H1 (cell line): ENCODE measurements at regions not wholly inside any gene's neighbourhood (a gene's known extent, or its start where the extent isn't known, plus 50 kb on each side); places are given as distances from the start of the nearest gene placed in this dataset.

Experiments
- CTCF ChIA-PET: fragments of 300-600 bp; sonication (Branson Sonifier 250); formaldehyde crosslinking; loops from one replicate; lab custom pipeline; 2021; ENCODE audit not compliant: partially characterized antibody; lab: Charles Lee
- POLR2A ChIA-PET: fragments of 300-600 bp; sonication (Branson Sonifier 250); formaldehyde crosslinking; loops from one replicate; lab custom pipeline; 2021; ENCODE audit warnings: inconsistent platforms; ENCODE audit not compliant: partially characterized antibody; lab: Charles Lee
- DNase-seq, 2 experiments: peaks; one replicate each; pipeline versions ENCODE4 v3.0.0 to v3.0.0-alpha.2; 2010 to 2022; ENCODE audit warnings: low spot score in 2 of 2, low read depth in 1 of 2, mixed read lengths in 1 of 2
- FAIRE-seq: peaks from 2 replicates; lab custom pipeline; 2011; peaks lifted over from hg19 to GRCh38; lab: Jason Lieb, UNC
- H2AFZ ChIP-seq: 2 replicates; pipeline ENCODE4 v1.8.1; 2012; ENCODE audit warnings: low read length, inconsistent platforms
- H2AK5ac ChIP-seq: 2 replicates; pipeline ENCODE4 v1.6.1; 2013; ENCODE audit warnings: low read depth, low read length
- H2BK120ac ChIP-seq: replicated peaks from 2 replicates; pipeline ENCODE3; 2013; ENCODE audit warnings: low read depth, low read length, inconsistent platforms
- H2BK12ac ChIP-seq: 2 replicates; pipeline ENCODE4 v1.6.1; 2013; ENCODE audit warnings: low read depth, low read length
- H2BK15ac ChIP-seq: 2 replicates; pipeline ENCODE4 v1.6.1; 2013; ENCODE audit warnings: low read length
- H2BK20ac ChIP-seq: 2 replicates; pipeline ENCODE4 v1.6.1; 2013; ENCODE audit warnings: low read length
- H2BK5ac ChIP-seq: 2 replicates; pipeline ENCODE4 v1.6.1; 2013; ENCODE audit warnings: low read depth, low read length
- H3K14ac ChIP-seq: 2 replicates; pipeline ENCODE4 v1.6.1; 2013; ENCODE audit warnings: inconsistent platforms; ENCODE audit not compliant: insufficient read length
- H3K18ac ChIP-seq: 2 replicates; pipeline ENCODE4 v1.6.1; 2013; ENCODE audit warnings: low read length; ENCODE audit errors: extremely low read depth
- H3K23ac ChIP-seq: 2 replicates; pipeline ENCODE4 v1.6.1; 2013; ENCODE audit warnings: inconsistent platforms; ENCODE audit not compliant: insufficient read length
- H3K23me2 ChIP-seq: 2 replicates; pipeline ENCODE4 v1.6.1; 2013; ENCODE audit warnings: low read depth, low read length
- H3K27ac ChIP-seq: 2 replicates; pipeline ENCODE4 v1.6.1; 2011; ENCODE audit warnings: low read depth, low read length, inconsistent platforms
- H3K27me3 ChIP-seq, 4 experiments: replicated peaks in 1 of 4; 1 replicate in 1 of 4; 2 replicates in 3 of 4; pipeline versions ENCODE4 v1.6.1 to v1.8.1; 2011 to 2013; ENCODE audit warnings: low read length in 3 of 4, mild to moderate bottlenecking in 3 of 4, inconsistent platforms in 2 of 4, mixed read lengths in 2 of 4, moderate library complexity in 1 of 4; ENCODE audit not compliant: control insufficient read depth in 3 of 4, insufficient read depth in 3 of 4; ENCODE audit errors: extremely low read depth in 1 of 4
- H3K36me3 ChIP-seq, 4 experiments: 2 replicates each; pipeline versions ENCODE4 v1.6.1 to v1.8.1; 2011 to 2013; ENCODE audit warnings: mild to moderate bottlenecking in 4 of 4, low read length in 3 of 4, moderate library complexity in 2 of 4, control low read depth in 1 of 4, inconsistent platforms in 1 of 4; ENCODE audit not compliant: insufficient read depth in 4 of 4, control insufficient read depth in 2 of 4
- H3K4ac ChIP-seq: replicated peaks from 2 replicates; pipeline ENCODE3; 2013; ENCODE audit warnings: low read length, low read depth, mixed read lengths, inconsistent platforms; ENCODE audit not compliant: insufficient read length
- H3K4me1 ChIP-seq, 4 experiments: replicated peaks in 1 of 4; 1 replicate in 1 of 4; 2 replicates in 3 of 4; pipeline versions ENCODE4 v1.6.1 to v1.8.1; 2011 to 2013; ENCODE audit warnings: low read length in 3 of 4, inconsistent platforms in 2 of 4, mixed read lengths in 1 of 4; ENCODE audit not compliant: insufficient read depth in 4 of 4, control insufficient read depth in 3 of 4
- H3K4me2 ChIP-seq, 2 experiments: 2 replicates each; pipeline versions ENCODE4 v1.6.1 to v1.8.1; 2011 to 2013; ENCODE audit warnings: low read depth in 2 of 2, low read length in 2 of 2, control low read depth in 1 of 2, inconsistent platforms in 1 of 2, mild to moderate bottlenecking in 1 of 2; ENCODE audit not compliant: insufficient read depth in 1 of 2
- H3K4me3 ChIP-seq, 4 experiments: fragments of 200-600, 300-600 bp in 1 of 4; sonication (generic), shearing (Covaris generic), sonication (Bioruptor Twin) in 1 of 4; 2 replicates each; pipeline versions ENCODE4 v1.5.1 to v1.8.1; 2011 to 2016; ENCODE audit warnings: low read length in 4 of 4, low read depth in 3 of 4, control low read depth in 2 of 4, inconsistent platforms in 2 of 4, mild to moderate bottlenecking in 2 of 4, mixed read lengths in 1 of 4, moderate library complexity in 1 of 4; ENCODE audit not compliant: insufficient read depth in 2 of 4; ENCODE audit errors: extremely low read depth in 1 of 4
- H3K56ac ChIP-seq: replicated peaks from 2 replicates; pipeline ENCODE3; 2013; ENCODE audit warnings: low read depth, mild to moderate bottlenecking, mixed read lengths, low read length, inconsistent platforms; ENCODE audit not compliant: insufficient read length
- H3K79me1 ChIP-seq: 2 replicates; pipeline ENCODE4 v1.6.1; 2013; ENCODE audit warnings: low read depth, low read length, control low read depth
- H3K79me2 ChIP-seq, 2 experiments: 2 replicates each; pipeline versions ENCODE4 v1.6.1 to v1.8.1; 2012 to 2013; ENCODE audit warnings: low read length in 2 of 2, mild to moderate bottlenecking in 2 of 2, inconsistent platforms in 1 of 2; ENCODE audit not compliant: insufficient read depth in 2 of 2, control insufficient read depth in 1 of 2
- H3K9ac ChIP-seq, 4 experiments: replicated peaks in 1 of 4; 1 replicate in 1 of 4; 2 replicates in 3 of 4; pipeline versions ENCODE4 v1.6.1 to v1.8.1; 2011 to 2013; ENCODE audit warnings: low read depth in 3 of 4, low read length in 3 of 4, control low read depth in 2 of 4, mild to moderate bottlenecking in 2 of 4, moderate library complexity in 2 of 4, inconsistent platforms in 1 of 4; ENCODE audit errors: extremely low read depth in 1 of 4
- H3K9me3 ChIP-seq, 2 experiments: 2 replicates each; pipeline versions ENCODE4 v1.6.1 to v1.8.1; 2012 to 2013; ENCODE audit warnings: mild to moderate bottlenecking in 2 of 2, moderate library complexity in 2 of 2, control low read depth in 1 of 2, inconsistent platforms in 1 of 2, low read depth in 1 of 2, low read length in 1 of 2, mixed read lengths in 1 of 2; ENCODE audit not compliant: insufficient read depth in 2 of 2
- H4K20me1 ChIP-seq, 2 experiments: replicated peaks in 1 of 2; 2 replicates each; pipeline versions ENCODE3 to v1.8.1; 2011 to 2013; ENCODE audit warnings: inconsistent platforms in 2 of 2, low read length in 2 of 2, mild to moderate bottlenecking in 1 of 2; ENCODE audit not compliant: insufficient read depth in 2 of 2, control insufficient read depth in 1 of 2
- H4K5ac ChIP-seq: 2 replicates; pipeline ENCODE4 v1.6.1; 2013; ENCODE audit warnings: low read length, low read depth, mixed read lengths, inconsistent platforms; ENCODE audit not compliant: insufficient read length
- H4K8ac ChIP-seq: 2 replicates; pipeline ENCODE4 v1.8.0; 2013; ENCODE audit warnings: mild to moderate bottlenecking, moderate library complexity, low read length, inconsistent platforms; ENCODE audit not compliant: insufficient read depth; ENCODE audit errors: extremely low read depth
- H4K91ac ChIP-seq: replicated peaks from 2 replicates; pipeline ENCODE3; 2013; ENCODE audit warnings: low read length, mixed read lengths, inconsistent platforms; ENCODE audit not compliant: insufficient read length
- CEBPB ChIP-seq: IDR thresholded peaks from 2 replicates; pipeline ENCODE4 v1.6.1; 2012; ENCODE audit warnings: low read depth, low read length
- EGR1 ChIP-seq: IDR thresholded peaks from 2 replicates; pipeline ENCODE4 v1.6.1; 2011; ENCODE audit warnings: low read depth, low read length, borderline replicate concordance
- JUND ChIP-seq: IDR thresholded peaks from 2 replicates; pipeline ENCODE4 v1.6.1; 2011; ENCODE audit warnings: mild to moderate bottlenecking, improper control_type of control experiment, low read length
- POLR2AphosphoS5 ChIP-seq: IDR thresholded peaks from 2 replicates; pipeline ENCODE4 v1.6.1; 2011; ENCODE audit warnings: low read depth, low read length
- TBP ChIP-seq: IDR thresholded peaks from 2 replicates; pipeline ENCODE4 v1.6.1; 2011; ENCODE audit warnings: low read depth, low read length, improper control_type of control experiment
- TF ChIP-seq, protein P1 (sequence below): IDR thresholded peaks from 2 replicates; pipeline ENCODE4 v1.6.1; 2011; ENCODE audit warnings: low read length, improper control_type of control experiment
- TF ChIP-seq, protein P2 (sequence below): IDR thresholded peaks from 2 replicates; pipeline ENCODE4 v1.6.1; 2012; ENCODE audit warnings: low read length, inconsistent platforms

DNA sequence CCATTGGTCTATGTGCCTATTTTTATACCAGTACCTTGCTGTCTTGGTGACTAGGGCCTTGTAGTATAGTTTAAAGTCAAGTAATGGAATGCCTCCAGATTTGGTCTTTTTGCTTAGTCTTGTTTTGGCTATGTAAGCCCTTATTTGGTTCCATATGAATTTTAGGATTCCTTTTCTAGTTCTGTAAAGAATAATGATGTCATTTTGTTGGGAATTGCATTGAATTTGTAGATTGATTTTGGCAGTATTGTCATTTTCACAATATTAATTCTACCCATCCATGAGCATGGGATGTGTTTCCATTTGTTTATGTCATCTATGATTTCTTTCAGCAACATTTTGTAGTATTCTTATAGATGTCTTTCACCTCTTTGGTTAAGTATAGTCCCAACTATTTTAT lies 96.4 kb upstream of the PAK5 start:
- no peaks in the 10 kb centered on the region for H3K79me1 ChIP-seq
- no peak overlapping the region for H3K27ac ChIP-seq
- H2AK5ac ChIP-seq = no peak overlapping the region
- no peaks in the 10 kb centered on the region for H3K36me3 ChIP-seq
- H4K8ac ChIP-seq = no peak overlapping the region
- FAIRE-seq (no peak), DNase-seq (no peak)
- no peak overlapping the region for H3K4me3 ChIP-seq
- ChIA-PET POLR2A (no interaction called here), CTCF (interaction anchor here (1.4 kb wide), 1 partner anchor 32 kb away, joined by 4 read pairs; no protein-coding TSS in a partner anchor)
- no peak overlapping the region for H2BK5ac ChIP-seq
- no peak overlapping the region for H2BK20ac ChIP-seq
- no peak overlapping the region for H2BK12ac ChIP-seq
- no peak overlapping the region for H3K14ac ChIP-seq
- no peak overlapping the region for H3K4me2 ChIP-seq
- no peak overlapping the region for H4K91ac ChIP-seq
- no peak overlapping the region for H3K23ac ChIP-seq
- no peak overlapping the region for H3K4ac ChIP-seq
- TF ChIP-seq CEBPB (no peak), EGR1 (no peak), JUND (no peak), TBP (no peak), POLR2AphosphoS5 (no peak)
- TF ChIP-seq, protein P1, sequence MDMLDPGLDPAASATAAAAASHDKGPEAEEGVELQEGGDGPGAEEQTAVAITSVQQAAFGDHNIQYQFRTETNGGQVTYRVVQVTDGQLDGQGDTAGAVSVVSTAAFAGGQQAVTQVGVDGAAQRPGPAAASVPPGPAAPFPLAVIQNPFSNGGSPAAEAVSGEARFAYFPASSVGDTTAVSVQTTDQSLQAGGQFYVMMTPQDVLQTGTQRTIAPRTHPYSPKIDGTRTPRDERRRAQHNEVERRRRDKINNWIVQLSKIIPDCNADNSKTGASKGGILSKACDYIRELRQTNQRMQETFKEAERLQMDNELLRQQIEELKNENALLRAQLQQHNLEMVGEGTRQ = no peak
- TF ChIP-seq, protein P2, sequence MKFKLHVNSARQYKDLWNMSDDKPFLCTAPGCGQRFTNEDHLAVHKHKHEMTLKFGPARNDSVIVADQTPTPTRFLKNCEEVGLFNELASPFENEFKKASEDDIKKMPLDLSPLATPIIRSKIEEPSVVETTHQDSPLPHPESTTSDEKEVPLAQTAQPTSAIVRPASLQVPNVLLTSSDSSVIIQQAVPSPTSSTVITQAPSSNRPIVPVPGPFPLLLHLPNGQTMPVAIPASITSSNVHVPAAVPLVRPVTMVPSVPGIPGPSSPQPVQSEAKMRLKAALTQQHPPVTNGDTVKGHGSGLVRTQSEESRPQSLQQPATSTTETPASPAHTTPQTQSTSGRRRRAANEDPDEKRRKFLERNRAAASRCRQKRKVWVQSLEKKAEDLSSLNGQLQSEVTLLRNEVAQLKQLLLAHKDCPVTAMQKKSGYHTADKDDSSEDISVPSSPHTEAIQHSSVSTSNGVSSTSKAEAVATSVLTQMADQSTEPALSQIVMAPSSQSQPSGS = no peak
- no peak overlapping the region for H3K56ac ChIP-seq
- H2BK15ac ChIP-seq = no peak overlapping the region
- H4K20me1 ChIP-seq = no peaks in the 10 kb centered on the region
- H2AFZ ChIP-seq = no peak overlapping the region
- H3K18ac ChIP-seq = no peak overlapping the region
- H3K9ac ChIP-seq = no peak overlapping the region
- H3K27me3 ChIP-seq = no peaks in the 10 kb centered on the region
- H3K23me2 ChIP-seq = no peaks in the 10 kb centered on the region
- no peaks in the 10 kb centered on the region for H3K79me2 ChIP-seq
- H3K4me1 ChIP-seq = no peaks in the 10 kb centered on the region
- no peak overlapping the region for H2BK120ac ChIP-seq
- no peak overlapping the region for H4K5ac ChIP-seq
- H3K9me3 ChIP-seq = 0 out of 4 replicates have a peak, but pooled peaks cover 0 to under 1% of the 10 kb centered on the region in 2 experiments
